K562 (cell line): ENCODE measurements at regions not wholly inside any gene's neighbourhood (a gene's known extent, or its start where the extent isn't known, plus 50 kb on each side); places are given as distances from the start of the nearest gene placed in this dataset.

Experiments
- ETV6 ChIP-seq, 3 experiments: fragments of 150-350 bp in 1 of 3; sonication (generic) in 1 of 3; formaldehyde crosslinking in 1 of 3; IDR thresholded peaks; 2 replicates each; pipeline versions ENCODE4 v1.6.1 to v1.8.0; 2014 to 2022; ENCODE audit warnings: borderline replicate concordance in 2 of 3, low read depth in 2 of 3, antibody characterized with exemption in 1 of 3, low read length in 1 of 3, mild to moderate bottlenecking in 1 of 3, missing genetic modification reagents in 1 of 3
- FOSL1 ChIP-seq: fragments of 200-800 bp; sonication (Bioruptor generic); conservative IDR thresholded peaks from 2 replicates; pipeline ENCODE4 v1.6.1; 2016; ENCODE audit warnings: missing genetic modification characterization, missing compliant biosample characterization
- MAFF ChIP-seq: IDR thresholded peaks from 2 replicates; pipeline ENCODE4 v1.6.1; 2012; ENCODE audit warnings: low read length, improper control_type of control experiment
- MGA ChIP-seq: fragments of 450-650 bp; IDR thresholded peaks from 2 replicates; pipeline ENCODE4 v1.6.1; 2016; ENCODE audit warnings: mild to moderate bottlenecking, moderate library complexity
- MLX ChIP-seq, 2 experiments: fragments of 450-650 bp in 1 of 2; sonication (generic) in 1 of 2; formaldehyde crosslinking; conservative IDR thresholded peaks; 2 replicates each; pipeline versions ENCODE4 v1.4.0 to v1.8.1; 2020 to 2022; ENCODE audit warnings: mild to moderate bottlenecking in 1 of 2, missing genetic modification reagents in 1 of 2
- NFE2 ChIP-seq: IDR thresholded peaks from 2 replicates; pipeline ENCODE4 v1.6.1; 2014; ENCODE audit warnings: antibody characterized with exemption, low read depth
- POLR2A ChIP-seq: fragments of 450-650 bp; conservative IDR thresholded peaks from 2 replicates; pipeline ENCODE4 v1.6.1; 2016
- SP2 ChIP-seq: IDR thresholded peaks from 2 replicates; pipeline ENCODE4 v1.6.1; 2011; ENCODE audit warnings: mild to moderate bottlenecking, low read depth, low read length, moderate library complexity; ENCODE audit not compliant: poor library complexity, severe bottlenecking; ENCODE audit errors: extremely low read depth
- TFE3 ChIP-seq: fragments of 450-650 bp; formaldehyde crosslinking; IDR thresholded peaks from 2 replicates; pipeline ENCODE4 v1.4.0; 2020; ENCODE audit warnings: mild to moderate bottlenecking, mixed read lengths
- USF1 ChIP-seq: sonication (generic); formaldehyde crosslinking; IDR thresholded peaks from 2 replicates; pipeline ENCODE4 v1.9.0; 2022; ENCODE audit warnings: mild to moderate bottlenecking, missing genetic modification reagents
- ZNF277 ChIP-seq: fragments of 250-450 bp; sonication (Bioruptor Pico); IDR thresholded peaks from 2 replicates; pipeline ENCODE4 v1.8.0; 2022; ENCODE audit warnings: inconsistent platforms, mild to moderate bottlenecking, moderate library complexity, borderline replicate concordance

GRCh38 chr6:151679081-151679480 is 128.4 kb upstream of the ESR1 start (continued):
- peak; percentile 92 for TF ChIP-seq MGA
- TF ChIP-seq ETV6 (IDR thresholded peaks at IDR 0.05; ENCODE audit: borderline replicate concordance in 1 of 2, low read depth in 2 of 2, low read length in 1 of 2) = no peak
- TF ChIP-seq ETV6 (CRISPR knock-in tag; IDR thresholded peaks at IDR 0.05; ENCODE audit: borderline replicate concordance) = no peak
- no peak for TF ChIP-seq POLR2A
- TF ChIP-seq MLX (CRISPR knock-in tag; conservative IDR thresholded peaks at IDR 0.05) = no peak
- TF ChIP-seq NFE2 = 0 out of 2 replicates have a peak, but pooled peaks have one; percentile 12
- TF ChIP-seq MAFF = no peak
- TF ChIP-seq SP2 = no peak
- no peak for TF ChIP-seq TFE3
- TF ChIP-seq ZNF277 (CRISPR knock-in tag) = no peak
- peak; percentile 36; the same call in 1 of the 2 replicates for TF ChIP-seq USF1
- peak; percentile 66 for TF ChIP-seq FOSL1 (tag)
